SK-N-MC (cell line): ENCODE measurements at regions not wholly inside any gene's neighbourhood (a gene's known extent, or its start where the extent isn't known, plus 50 kb on each side); places are given as distances from the start of the nearest gene placed in this dataset.

Experiments
- DNase-seq: peaks from one replicate; pipeline ENCODE4 v3.0.0-alpha.2; 2011; ENCODE audit warnings: low read depth, low spot score
- H3K27ac ChIP-seq: fragments of 200-600 bp; sonication (generic); 2 replicates; pipeline ENCODE4 v1.5.1; 2016; ENCODE audit warnings: mixed run types
- H3K36me3 ChIP-seq: fragments of 200-600 bp; sonication (generic); 2 replicates; pipeline ENCODE4 v1.6.1; 2017; ENCODE audit warnings: antibody characterized with exemption, low read length, mixed read lengths; ENCODE audit not compliant: insufficient read depth
- H3K4me3 ChIP-seq: fragments of 200-600 bp; sonication (generic); 2 replicates; pipeline ENCODE4 v1.5.1; 2016
- H3K9ac ChIP-seq: fragments of 200-600 bp; sonication (generic); 2 replicates; pipeline ENCODE4 v1.8.0; 2017; ENCODE audit warnings: mixed run types, mixed read lengths; ENCODE audit not compliant: insufficient read length
- H3K9me3 ChIP-seq: fragments of 200-600 bp; sonication (generic); 2 replicates; pipeline ENCODE4 v1.6.1; 2017; ENCODE audit warnings: low read depth, mild to moderate bottlenecking, antibody characterized with exemption, low read length, moderate library complexity, mixed read lengths
- EZH2 ChIP-seq: fragments of 200-600 bp; sonication (generic); IDR thresholded peaks from one replicate; pipeline ENCODE4 v1.6.1; 2017; ENCODE audit warnings: antibody characterized with exemption
- FOXP2 ChIP-seq: optimal IDR thresholded peaks from 2 replicates; pipeline ENCODE3; 2011; ENCODE audit warnings: mild to moderate bottlenecking, moderate library complexity; ENCODE audit not compliant: insufficient read depth; ENCODE audit errors: extremely low read length, control extremely low read depth
- POLR2AphosphoS5 ChIP-seq: IDR thresholded peaks from 2 replicates; pipeline ENCODE4 v1.6.1; 2012; ENCODE audit warnings: mild to moderate bottlenecking, low read depth, low read length, borderline replicate concordance

- Histone ChIP-seq H3K36me3 (no peaks in the 10 kb centered on the region), H3K4me3 (no peak overlapping the region), H3K9ac (no peak overlapping the region), H3K9me3 (no peaks in the 10 kb centered on the region), H3K27ac (no peak overlapping the region)
- no peak for DNase-seq
- TF ChIP-seq POLR2AphosphoS5 (no peak), EZH2 (no peak), FOXP2 (no peak)
Measured at GRCh38 chr11:70625051-70625450, 226.7 kb downstream of the CTTN start.

GRCh38 chr11:70625582-70626518 lies 227.5 kb downstream of the CTTN start:
- no peak for TF ChIP-seq EZH2
- no peak for TF ChIP-seq POLR2AphosphoS5
- no peak for TF ChIP-seq FOXP2
- Histone ChIP-seq H3K27ac (no peak overlapping the region), H3K9ac (no peak overlapping the region), H3K4me3 (no peak overlapping the region), H3K36me3 (no peaks in the 10 kb centered on the region), H3K9me3 (no peaks in the 10 kb centered on the region)
- DNase-seq, result no peak

- no peaks in the 10 kb centered on the region for H3K36me3 ChIP-seq
- no peak overlapping the region for H3K27ac ChIP-seq
- DNase-seq, result no peak
- H3K9ac ChIP-seq, result no peak overlapping the region
- TF ChIP-seq FOXP2, result no peak
- TF ChIP-seq EZH2, result no peak
- TF ChIP-seq POLR2AphosphoS5, result no peak
- H3K9me3 ChIP-seq, result no peaks in the 10 kb centered on the region
- no peak overlapping the region for H3K4me3 ChIP-seq
Measured at GRCh38 chr11:70627219-70627618, 228.9 kb downstream of the CTTN start.

- Histone ChIP-seq H3K27ac (no peak overlapping the region), H3K4me3 (no peak overlapping the region), H3K9me3 (no peaks in the 10 kb centered on the region), H3K9ac (no peak overlapping the region), H3K36me3 (no peaks in the 10 kb centered on the region)
- DNase-seq, result no peak
- TF ChIP-seq FOXP2 (no peak), POLR2AphosphoS5 (no peak), EZH2 (no peak)
Measured at GRCh38 chr11:70628176-70628854, 230.0 kb downstream of the CTTN start.

- H3K36me3 ChIP-seq, result no peaks in the 10 kb centered on the region
- no peak overlapping the region for H3K9ac ChIP-seq
- no peak overlapping the region for H3K27ac ChIP-seq
- H3K9me3 ChIP-seq, result no peaks in the 10 kb centered on the region
- H3K4me3 ChIP-seq, result peak overlapping the region; percentile 36; the same call in 1 of the 2 replicates
- no peak for DNase-seq
- TF ChIP-seq EZH2 (no peak), FOXP2 (no peak), POLR2AphosphoS5 (no peak)
Measured at GRCh38 chr11:70628855-70629844, 230.8 kb downstream of the CTTN start.

- TF ChIP-seq POLR2AphosphoS5 (no peak), FOXP2 (no peak), EZH2 (no peak)
- Histone ChIP-seq H3K4me3 (no peak overlapping the region), H3K36me3 (no peaks in the 10 kb centered on the region), H3K9me3 (no peaks in the 10 kb centered on the region), H3K9ac (no peak overlapping the region), H3K27ac (no peak overlapping the region)
- no peak for DNase-seq
Measured at GRCh38 chr11:70630068-70630467, 231.7 kb downstream of the CTTN start.

- Histone ChIP-seq H3K9me3 (no peaks in the 10 kb centered on the region), H3K36me3 (no peaks in the 10 kb centered on the region), H3K9ac (no peak overlapping the region), H3K27ac (no peak overlapping the region), H3K4me3 (no peak overlapping the region)
- TF ChIP-seq FOXP2 (no peak), POLR2AphosphoS5 (no peak), EZH2 (no peak)
- no peak for DNase-seq
Measured at GRCh38 chr11:70630816-70631623, 232.7 kb downstream of the CTTN start.
